Urinary bladder (tissue), 3 donors: ENCODE measurements at regions not wholly inside any gene's neighbourhood (a gene's known extent, or its start where the extent isn't known, plus 50 kb on each side); places are given as distances from the start of the nearest gene placed in this dataset.
"Not testable (repeated sequence)": the region's sequence is repeated elsewhere in the genome, so short reads cannot be mapped to it uniquely, and the experiment has no call there.

Experiments
- DNase-seq: peaks from one replicate; pipeline ENCODE4 v3.0.0-alpha.2; 2015; ENCODE audit errors: extremely low spot score
- H3K27ac ChIP-seq: one replicate; pipeline ENCODE4 v1.5.1; 2013; ENCODE audit warnings: low read depth, mild to moderate bottlenecking, moderate library complexity
- H3K36me3 ChIP-seq: one replicate; pipeline ENCODE4 v1.6.1; 2013; ENCODE audit warnings: mild to moderate bottlenecking, moderate library complexity; ENCODE audit not compliant: insufficient read depth
- H3K4me1 ChIP-seq: one replicate; pipeline ENCODE4 v1.6.1; 2013; ENCODE audit warnings: mild to moderate bottlenecking, moderate library complexity; ENCODE audit not compliant: insufficient read depth
- H3K4me3 ChIP-seq: one replicate; pipeline ENCODE4 v1.5.1; 2013; ENCODE audit warnings: low read depth, low read length
- WGBS: extraction: QIAGEN DNeasy Blood & Tissue Kit; methylation state at CpG from one replicate; pipeline ENCODE4 v1.1.7; 2013; 5-methylcytosine and 5-hydroxymethylcytosine counted together
- donor health status: healthy with polysubstance abuse.
- donor health status: healthy.

- H3K36me3 ChIP-seq, H3K27ac ChIP-seq, H3K4me3 ChIP-seq, H3K4me1 ChIP-seq, DNase-seq: not testable (repeated sequence)
- WGBS = no CpG with 5 or more reads among the region's 9 CpGs
These were observed 3967.0 kb upstream of the TPTE start for GRCh38 chr21:6554377-6554864.

- H3K4me1 ChIP-seq, H3K36me3 ChIP-seq, DNase-seq, H3K4me3 ChIP-seq, H3K27ac ChIP-seq: not testable (repeated sequence)
- no CpG with 5 or more reads among the region's 3 CpGs for WGBS
These were observed 3964.9 kb upstream of the TPTE start for GRCh38 chr21:6556516-6556915.

GRCh38 chr21:6557415-6557814, 3964.0 kb upstream of the TPTE start:
- H3K4me1 ChIP-seq, H3K27ac ChIP-seq, DNase-seq, H3K36me3 ChIP-seq, H3K4me3 ChIP-seq: not testable (repeated sequence)
- 93% methylated on average over 2 of the region's 14 CpGs for WGBS

- no CpG with 5 or more reads among the region's 10 CpGs for WGBS
- H3K36me3 ChIP-seq, H3K27ac ChIP-seq, H3K4me1 ChIP-seq, H3K4me3 ChIP-seq, DNase-seq: not testable (repeated sequence)
These were observed 3960.2 kb upstream of the TPTE start for GRCh38 chr21:6561168-6561567.

- H3K4me3 ChIP-seq, H3K27ac ChIP-seq, H3K4me1 ChIP-seq, H3K36me3 ChIP-seq, DNase-seq: not testable (repeated sequence)
- WGBS = no CpG with 5 or more reads among the region's 9 CpGs
These were observed 3959.8 kb upstream of the TPTE start for GRCh38 chr21:6561578-6561977.

GRCh38 chr21:6564543-6565166, 3956.7 kb upstream of the TPTE start:
- not testable (repeated sequence) for H3K4me3 ChIP-seq, H3K4me1 ChIP-seq, DNase-seq, H3K36me3 ChIP-seq, H3K27ac ChIP-seq
- WGBS = 20% methylated on average over 12 of the region's 44 CpGs

GRCh38 chr21:6565190-6566094, 3955.9 kb upstream of the TPTE start:
- DNase-seq, H3K27ac ChIP-seq, H3K4me3 ChIP-seq, H3K36me3 ChIP-seq, H3K4me1 ChIP-seq: not testable (repeated sequence)
- WGBS = 26% methylated on average over 13 of the region's 17 CpGs

GRCh38 chr21:6567542-6567941, 3953.8 kb upstream of the TPTE start:
- not testable (repeated sequence) for H3K27ac ChIP-seq, H3K4me3 ChIP-seq, H3K36me3 ChIP-seq, H3K4me1 ChIP-seq, DNase-seq
- whole genome bisulfite sequencing = 93% methylated on average over 3 of the region's 5 CpGs

GRCh38 chr21:6569152-6569551, 3952.2 kb upstream of the TPTE start:
- no CpG with 5 or more reads among the region's 16 CpGs for WGBS
- H3K4me1 ChIP-seq, DNase-seq, H3K27ac ChIP-seq, H3K36me3 ChIP-seq, H3K4me3 ChIP-seq: not testable (repeated sequence)

GRCh38 chr21:6569587-6570392, 3951.6 kb upstream of the TPTE start:
- not testable (repeated sequence) for DNase-seq, H3K4me3 ChIP-seq, H3K4me1 ChIP-seq, H3K27ac ChIP-seq, H3K36me3 ChIP-seq
- WGBS = no CpG with 5 or more reads among the region's 19 CpGs

GRCh38 chr21:6570700-6571368, 3950.5 kb upstream of the TPTE start:
- DNase-seq, H3K4me1 ChIP-seq, H3K36me3 ChIP-seq, H3K27ac ChIP-seq, H3K4me3 ChIP-seq: not testable (repeated sequence)
- WGBS = no CpG with 5 or more reads among the region's 24 CpGs

- H3K36me3 ChIP-seq, H3K27ac ChIP-seq, H3K4me3 ChIP-seq, H3K4me1 ChIP-seq, DNase-seq: not testable (repeated sequence)
- no CpG with 5 or more reads among the region's 15 CpGs for whole genome bisulfite sequencing
These were observed 3947.8 kb upstream of the TPTE start for GRCh38 chr21:6573576-6573975.

GRCh38 chr21:6579801-6580200, 3941.6 kb upstream of the TPTE start:
- H3K27ac ChIP-seq, H3K36me3 ChIP-seq, H3K4me1 ChIP-seq, H3K4me3 ChIP-seq, DNase-seq: not testable (repeated sequence)
- no CpG with 5 or more reads among the region's 7 CpGs for WGBS
